ENCODE measurements at regions not wholly inside any gene's neighbourhood (a gene's known extent, or its start where the extent isn't known, plus 50 kb on each side); places are given as distances from the start of the nearest gene placed in this dataset.

GRCh38 chr12:5343711-5344110 lies 88.2 kb upstream of the NTF3 start (continued):
- no peak for TF ChIP-seq CTCF (conservative IDR thresholded peaks at IDR 0.05; ENCODE audit: low read depth in 2 of 2)
- TF ChIP-seq REST (IDR thresholded peaks at IDR 0.05; ENCODE audit: unreplicated experiment), result no peak
- no peak for TF ChIP-seq ZNF114 (CRISPR knock-in tag; IDR thresholded peaks at IDR 0.05)
- TF ChIP-seq EZH2 (IDR thresholded peaks at IDR 0.05; ENCODE audit: low read depth, unreplicated experiment), result no peak
- no peak for TF ChIP-seq JUNB (IDR thresholded peaks at IDR 0.05; ENCODE audit: unreplicated experiment)
- TF ChIP-seq POLR2AphosphoS5 (IDR thresholded peaks at IDR 0.05; ENCODE audit: low read depth), result no peak
- TF ChIP-seq ETS1 (IDR thresholded peaks at IDR 0.05), result no peak
- no peak for TF ChIP-seq CREB1 (CRISPR knock-in tag; IDR thresholded peaks at IDR 0.05; ENCODE audit: low read depth)

GRCh38 chr12:5344131-5344530 lies 87.8 kb upstream of the NTF3 start:
- no peak overlapping the region for H3K27ac Mint-ChIP-seq
- peaks cover 6% of the 10 kb centered on the region; the same call in 2 of the 3 replicates for H3K4me1 Mint-ChIP-seq
- no peaks in the 10 kb centered on the region for H4K20me1 ChIP-seq (replicated peaks; ENCODE audit: insufficient read depth)
- H3K9me3 Mint-ChIP-seq, result no peaks in the 10 kb centered on the region
- ATAC-seq (no peak), DNase-seq (ENCODE audit: low spot score) (no peak)
- H3K4me3 ChIP-seq, result no peak overlapping the region
- no peaks in the 10 kb centered on the region for H3F3A ChIP-seq (replicated peaks; ENCODE audit: low read depth)
- no peaks in the 10 kb centered on the region for H3K36me3 Mint-ChIP-seq (ENCODE audit: low read depth)
- no peak overlapping the region for H2AFZ ChIP-seq
- H3K79me2 ChIP-seq (replicated peaks; ENCODE audit: insufficient read depth), result no peaks in the 10 kb centered on the region
- no peak overlapping the region for H3K4me3 Mint-ChIP-seq
- H3K27ac ChIP-seq (ENCODE audit: low read depth), result no peak overlapping the region
- no peaks in the 10 kb centered on the region for H3K36me3 ChIP-seq (ENCODE audit: insufficient read depth)
- no peaks in the 10 kb centered on the region for H3K27me3 Mint-ChIP-seq (ENCODE audit: insufficient read depth, low read depth, poor library complexity)
- H3K4me1 ChIP-seq (ENCODE audit: insufficient read depth), result 0 out of 2 replicates have a peak, but pooled peaks cover 6% of the 10 kb centered on the region
- 0 out of 2 replicates have a peak, but pooled peaks cover 3% of the 10 kb centered on the region for H3K9me2 ChIP-seq (ENCODE audit: insufficient read depth)
- H3K27me3 ChIP-seq (ENCODE audit: insufficient read depth), result no peaks in the 10 kb centered on the region
- H3K4me2 ChIP-seq, result no peak overlapping the region
- TF ChIP-seq CREB1 (CRISPR knock-in tag; IDR thresholded peaks at IDR 0.05; ENCODE audit: low read depth), result no peak
- no peak for TF ChIP-seq ETS1 (IDR thresholded peaks at IDR 0.05)
- no peak for TF ChIP-seq CTCF (conservative IDR thresholded peaks at IDR 0.05; ENCODE audit: low read depth in 2 of 2)
- TF ChIP-seq ZNF114 (CRISPR knock-in tag; IDR thresholded peaks at IDR 0.05), result no peak
